Endothelial cell of umbilical vein (primary cell): ENCODE measurements at regions not wholly inside any gene's neighbourhood (a gene's known extent, or its start where the extent isn't known, plus 50 kb on each side); places are given as distances from the start of the nearest gene placed in this dataset.
"Not testable (repeated sequence)": the region's sequence is repeated elsewhere in the genome, so short reads cannot be mapped to it uniquely, and the experiment has no call there.

Experiments
- EZH2 ChIP-seq: IDR thresholded peaks from 2 replicates; pipeline ENCODE4 v1.6.1; 2012; ENCODE audit warnings: borderline replicate concordance, low read depth, mild to moderate bottlenecking, moderate library complexity, low read length, inconsistent platforms; ENCODE audit not compliant: severe bottlenecking
- JUN ChIP-seq: IDR thresholded peaks from 2 replicates; pipeline ENCODE4 v1.6.1; 2011; ENCODE audit warnings: borderline replicate concordance, low read depth; ENCODE audit not compliant: insufficient read length, insufficient read depth
- POLR2A ChIP-seq: IDR thresholded peaks from 2 replicates; pipeline ENCODE4 v1.6.1; 2012; ENCODE audit warnings: low read depth, mild to moderate bottlenecking, control low read depth, low read length
- POLR2AphosphoS5 ChIP-seq: IDR thresholded peaks from 2 replicates; pipeline ENCODE4 v1.6.1; 2012; ENCODE audit warnings: low read depth, mild to moderate bottlenecking, control low read depth, low read length, moderate library complexity; ENCODE audit not compliant: insufficient read depth
- TF ChIP-seq, protein P1 (sequence below), 2 donors: IDR thresholded peaks; 1 replicate in 1 of 2; 2 replicates in 1 of 2; pipeline ENCODE4 v1.5.1; 2011; ENCODE audit warnings: low read length in 2 of 2, mild to moderate bottlenecking in 2 of 2, moderate library complexity in 2 of 2, control low read depth in 1 of 2, inconsistent platforms in 1 of 2, low read depth in 1 of 2; ENCODE audit not compliant: insufficient read depth in 1 of 2; ENCODE audit errors: extremely low read depth in 1 of 2
- TF ChIP-seq, protein P2 (sequence below): IDR thresholded peaks from 2 replicates; pipeline ENCODE4 v1.6.1; 2011; ENCODE audit not compliant: insufficient read depth, insufficient read length

DNA sequence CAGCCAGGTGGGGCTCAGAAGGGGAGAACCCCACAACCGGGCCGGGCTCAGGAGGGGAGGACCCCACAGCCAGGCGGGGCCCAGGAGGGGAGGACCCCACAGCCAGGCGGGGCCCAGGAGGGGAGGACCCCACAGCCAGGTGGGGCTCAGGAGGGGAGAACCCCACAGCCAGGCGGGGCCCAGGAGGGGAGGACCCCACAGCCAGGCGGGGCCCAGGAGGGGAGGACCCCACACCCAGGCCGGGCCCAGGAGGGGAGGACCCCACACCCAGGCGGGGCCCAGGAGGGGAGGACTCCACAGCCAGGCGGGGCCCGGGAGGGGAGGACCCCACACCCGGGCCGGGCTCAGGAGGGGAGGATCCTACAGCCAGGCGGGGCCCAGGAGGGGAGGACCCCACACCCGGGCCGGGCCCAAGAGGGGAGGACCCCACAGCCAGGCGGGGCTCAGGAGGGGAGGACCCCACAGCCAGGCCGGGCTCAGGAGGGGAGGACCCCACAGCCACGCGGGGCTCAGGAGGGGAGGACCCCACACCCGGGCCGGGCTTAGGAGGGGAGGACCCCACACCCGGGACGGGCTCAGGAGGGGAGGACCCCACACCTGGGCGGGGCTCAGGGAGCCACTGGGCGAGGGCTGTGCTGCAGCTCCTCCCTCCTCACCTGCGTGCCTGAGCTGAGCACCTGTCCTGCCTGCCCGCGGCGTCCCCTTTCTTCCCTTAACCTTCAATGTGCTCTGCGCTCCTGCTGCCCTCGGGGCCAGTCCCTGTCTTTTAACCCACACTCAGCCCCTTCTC, 131.4 kb downstream of the IGLL1 start:
- not testable (repeated sequence) for TF ChIP-seq POLR2AphosphoS5, POLR2A, JUN, EZH2
- TF ChIP-seq, protein P1, sequence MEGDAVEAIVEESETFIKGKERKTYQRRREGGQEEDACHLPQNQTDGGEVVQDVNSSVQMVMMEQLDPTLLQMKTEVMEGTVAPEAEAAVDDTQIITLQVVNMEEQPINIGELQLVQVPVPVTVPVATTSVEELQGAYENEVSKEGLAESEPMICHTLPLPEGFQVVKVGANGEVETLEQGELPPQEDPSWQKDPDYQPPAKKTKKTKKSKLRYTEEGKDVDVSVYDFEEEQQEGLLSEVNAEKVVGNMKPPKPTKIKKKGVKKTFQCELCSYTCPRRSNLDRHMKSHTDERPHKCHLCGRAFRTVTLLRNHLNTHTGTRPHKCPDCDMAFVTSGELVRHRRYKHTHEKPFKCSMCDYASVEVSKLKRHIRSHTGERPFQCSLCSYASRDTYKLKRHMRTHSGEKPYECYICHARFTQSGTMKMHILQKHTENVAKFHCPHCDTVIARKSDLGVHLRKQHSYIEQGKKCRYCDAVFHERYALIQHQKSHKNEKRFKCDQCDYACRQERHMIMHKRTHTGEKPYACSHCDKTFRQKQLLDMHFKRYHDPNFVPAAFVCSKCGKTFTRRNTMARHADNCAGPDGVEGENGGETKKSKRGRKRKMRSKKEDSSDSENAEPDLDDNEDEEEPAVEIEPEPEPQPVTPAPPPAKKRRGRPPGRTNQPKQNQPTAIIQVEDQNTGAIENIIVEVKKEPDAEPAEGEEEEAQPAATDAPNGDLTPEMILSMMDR (IDR thresholded peaks at IDR 0.05; ENCODE audit: extremely low read depth in 1 of 2, insufficient read depth in 1 of 2, low read depth in 1 of 2, low read length in 2 of 2), result not testable (repeated sequence)
- TF ChIP-seq, protein P2, sequence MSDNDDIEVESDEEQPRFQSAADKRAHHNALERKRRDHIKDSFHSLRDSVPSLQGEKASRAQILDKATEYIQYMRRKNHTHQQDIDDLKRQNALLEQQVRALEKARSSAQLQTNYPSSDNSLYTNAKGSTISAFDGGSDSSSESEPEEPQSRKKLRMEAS, result not testable (repeated sequence)
